B cell (primary cell): ENCODE measurements at regions not wholly inside any gene's neighbourhood (a gene's known extent, or its start where the extent isn't known, plus 50 kb on each side); places are given as distances from the start of the nearest gene placed in this dataset.

ENCODE experiments used
- EZH2 ChIP-seq: IDR thresholded peaks from 2 replicates; pipeline ENCODE4 v1.6.1; 2012; ENCODE audit warnings: borderline replicate concordance, low read depth, mild to moderate bottlenecking, moderate library complexity, low read length; ENCODE audit not compliant: insufficient read depth, poor library complexity, severe bottlenecking
- TF ChIP-seq, protein P1 (sequence below): fragments of 200-600 bp; IDR thresholded peaks from one replicate; pipeline ENCODE4 v1.8.0; 2022; ENCODE audit warnings: antibody characterized with exemption, mild to moderate bottlenecking

DNA sequence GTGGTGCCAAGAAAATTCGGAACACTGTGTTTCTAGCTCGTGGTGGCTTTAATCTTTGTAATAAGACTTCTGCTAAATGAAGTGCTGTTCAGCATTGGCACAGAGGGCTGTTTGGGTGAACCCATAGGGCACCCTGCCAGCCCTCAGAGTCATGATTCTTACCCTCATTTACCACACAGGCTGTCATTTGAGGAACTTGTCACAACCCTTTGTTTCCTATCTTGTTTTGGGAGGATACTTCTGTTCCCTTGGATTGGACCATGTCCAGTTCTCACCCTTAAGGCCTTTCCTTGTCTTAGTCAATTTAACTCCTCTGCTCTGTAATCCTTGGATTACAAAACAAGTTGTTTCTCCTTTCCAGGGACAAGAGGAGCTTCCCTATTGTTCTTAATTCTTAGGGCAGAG is 225.7 kb downstream of the MTX2 start:
- TF ChIP-seq, protein P1, sequence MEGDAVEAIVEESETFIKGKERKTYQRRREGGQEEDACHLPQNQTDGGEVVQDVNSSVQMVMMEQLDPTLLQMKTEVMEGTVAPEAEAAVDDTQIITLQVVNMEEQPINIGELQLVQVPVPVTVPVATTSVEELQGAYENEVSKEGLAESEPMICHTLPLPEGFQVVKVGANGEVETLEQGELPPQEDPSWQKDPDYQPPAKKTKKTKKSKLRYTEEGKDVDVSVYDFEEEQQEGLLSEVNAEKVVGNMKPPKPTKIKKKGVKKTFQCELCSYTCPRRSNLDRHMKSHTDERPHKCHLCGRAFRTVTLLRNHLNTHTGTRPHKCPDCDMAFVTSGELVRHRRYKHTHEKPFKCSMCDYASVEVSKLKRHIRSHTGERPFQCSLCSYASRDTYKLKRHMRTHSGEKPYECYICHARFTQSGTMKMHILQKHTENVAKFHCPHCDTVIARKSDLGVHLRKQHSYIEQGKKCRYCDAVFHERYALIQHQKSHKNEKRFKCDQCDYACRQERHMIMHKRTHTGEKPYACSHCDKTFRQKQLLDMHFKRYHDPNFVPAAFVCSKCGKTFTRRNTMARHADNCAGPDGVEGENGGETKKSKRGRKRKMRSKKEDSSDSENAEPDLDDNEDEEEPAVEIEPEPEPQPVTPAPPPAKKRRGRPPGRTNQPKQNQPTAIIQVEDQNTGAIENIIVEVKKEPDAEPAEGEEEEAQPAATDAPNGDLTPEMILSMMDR: no peak
- TF ChIP-seq EZH2: no peak
